ENCODE measurements at regions not wholly inside any gene's neighbourhood (a gene's known extent, or its start where the extent isn't known, plus 50 kb on each side); places are given as distances from the start of the nearest gene placed in this dataset.
"Not testable (repeated sequence)": the region's sequence is repeated elsewhere in the genome, so short reads cannot be mapped to it uniquely, and the experiment has no call there.

DNA sequence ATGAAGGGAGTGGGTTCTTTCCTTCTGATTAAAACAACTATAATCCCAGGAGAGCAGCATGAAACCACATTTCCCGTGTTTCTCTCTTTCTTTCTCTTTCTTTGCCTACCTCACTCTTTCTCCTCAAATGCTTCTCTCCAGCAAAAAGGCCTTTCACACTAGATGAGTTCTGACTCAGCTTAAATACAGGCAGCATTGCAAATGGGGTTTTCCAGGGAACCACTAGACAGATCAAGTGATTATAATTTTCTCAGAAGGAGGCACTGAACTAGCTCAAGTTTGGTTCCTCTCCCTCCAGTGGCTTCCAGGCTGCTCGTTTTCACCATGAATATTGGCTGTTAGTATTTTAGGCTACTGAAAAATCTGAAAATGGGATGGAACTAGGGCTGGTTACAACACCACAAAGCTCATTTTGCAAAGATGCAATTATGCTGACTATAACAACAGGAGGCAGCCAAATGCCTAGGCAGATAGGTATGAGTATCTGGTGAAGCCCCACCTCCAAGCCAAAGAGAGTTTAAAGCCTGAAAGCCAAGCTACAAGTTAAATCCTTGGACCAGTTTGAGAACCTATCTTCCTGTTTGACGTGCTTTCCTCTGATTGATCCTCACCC is 260.0 kb downstream of the MMUT start:
- no peak overlapping the region for H3K4me3 ChIP-seq (ENCODE audit: low read depth, low read length)
- in situ Hi-C loops (cut with HindIII; ENCODE audit: low sequenced_read_pairs): no loop called here
- DNase-seq (ENCODE audit: low read depth, low spot score): no peak
- TF ChIP-seq, protein P1, sequence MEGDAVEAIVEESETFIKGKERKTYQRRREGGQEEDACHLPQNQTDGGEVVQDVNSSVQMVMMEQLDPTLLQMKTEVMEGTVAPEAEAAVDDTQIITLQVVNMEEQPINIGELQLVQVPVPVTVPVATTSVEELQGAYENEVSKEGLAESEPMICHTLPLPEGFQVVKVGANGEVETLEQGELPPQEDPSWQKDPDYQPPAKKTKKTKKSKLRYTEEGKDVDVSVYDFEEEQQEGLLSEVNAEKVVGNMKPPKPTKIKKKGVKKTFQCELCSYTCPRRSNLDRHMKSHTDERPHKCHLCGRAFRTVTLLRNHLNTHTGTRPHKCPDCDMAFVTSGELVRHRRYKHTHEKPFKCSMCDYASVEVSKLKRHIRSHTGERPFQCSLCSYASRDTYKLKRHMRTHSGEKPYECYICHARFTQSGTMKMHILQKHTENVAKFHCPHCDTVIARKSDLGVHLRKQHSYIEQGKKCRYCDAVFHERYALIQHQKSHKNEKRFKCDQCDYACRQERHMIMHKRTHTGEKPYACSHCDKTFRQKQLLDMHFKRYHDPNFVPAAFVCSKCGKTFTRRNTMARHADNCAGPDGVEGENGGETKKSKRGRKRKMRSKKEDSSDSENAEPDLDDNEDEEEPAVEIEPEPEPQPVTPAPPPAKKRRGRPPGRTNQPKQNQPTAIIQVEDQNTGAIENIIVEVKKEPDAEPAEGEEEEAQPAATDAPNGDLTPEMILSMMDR (IDR thresholded peaks at IDR 0.05; ENCODE audit: low read depth, low read length): no peak

DNA sequence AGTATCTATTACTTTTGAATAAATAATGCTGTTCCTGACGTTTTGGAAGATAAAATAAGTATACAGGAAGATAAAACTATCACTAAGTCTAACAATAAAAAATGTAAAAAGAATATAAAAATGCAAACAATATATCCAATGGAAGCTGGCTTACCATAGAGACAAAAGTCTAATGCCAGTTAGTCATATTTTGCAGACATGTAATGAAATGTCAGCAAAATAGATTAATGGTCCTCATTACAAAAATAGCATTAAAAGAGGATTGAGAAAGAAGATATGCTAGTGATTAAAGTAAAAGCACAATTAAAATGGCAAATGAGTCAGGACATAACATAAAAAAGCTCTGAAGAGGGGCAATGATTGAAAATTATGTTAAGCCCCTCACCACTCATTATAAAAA is 265.0 kb downstream of the MMUT start:
- DNase-seq (ENCODE audit: low read depth, low spot score): no peak

DNA sequence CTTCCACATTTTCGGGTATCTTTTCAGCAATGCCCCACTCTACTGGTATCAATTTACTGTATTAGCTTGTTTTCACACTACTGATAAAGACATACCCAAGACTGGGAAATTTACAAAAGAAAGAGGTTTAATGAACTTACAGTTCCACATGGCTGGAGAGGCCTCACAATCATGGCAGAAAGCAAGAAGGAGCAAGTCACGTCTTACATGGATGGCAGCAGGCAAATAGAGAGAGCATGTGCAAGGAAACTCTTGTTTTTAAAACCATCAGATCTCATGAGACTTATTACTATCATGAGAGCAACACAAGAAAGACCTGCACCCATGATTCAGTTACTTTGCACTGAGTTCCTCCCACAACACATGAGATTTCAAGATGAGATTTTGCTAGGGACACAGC is 300.7 kb downstream of the MMUT start:
- in situ Hi-C loops (cut with HindIII; ENCODE audit: low sequenced_read_pairs); H3K4me3 ChIP-seq (ENCODE audit: low read depth, low read length); DNase-seq (ENCODE audit: low read depth, low spot score): not testable (repeated sequence)

More for the DNA sequence above, 265.0 kb downstream of the MMUT start:
- TF ChIP-seq, protein P1 (IDR thresholded peaks at IDR 0.05; ENCODE audit: low read depth, low read length): no peak
- in situ Hi-C loops (cut with HindIII; ENCODE audit: low sequenced_read_pairs): no loop called here
- H3K4me3 ChIP-seq (ENCODE audit: low read depth, low read length): no peak overlapping the region

DNA sequence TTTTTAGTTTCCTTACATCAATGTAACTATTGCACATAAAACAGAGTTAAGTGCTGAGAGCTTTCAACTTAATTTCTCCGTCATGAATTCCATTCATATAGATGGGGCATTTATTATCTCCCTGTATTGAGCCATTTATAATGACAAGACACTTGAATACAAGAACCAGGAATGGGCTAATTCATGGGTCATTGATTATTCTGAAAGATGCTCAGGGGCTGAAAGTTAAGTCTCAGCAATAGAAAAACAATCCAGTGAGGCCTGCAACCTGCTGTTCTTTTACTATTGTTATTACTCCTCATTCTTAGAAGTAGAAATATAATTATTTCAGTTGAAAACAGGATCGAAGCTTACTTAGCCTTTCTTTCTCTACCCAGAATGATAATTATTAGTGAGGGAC is 307.7 kb downstream of the MMUT start:
- in situ Hi-C loops (cut with HindIII; ENCODE audit: low sequenced_read_pairs): no loop called here
- DNase-seq (ENCODE audit: low read depth, low spot score): no peak
- no peak overlapping the region for H3K4me3 ChIP-seq (ENCODE audit: low read depth, low read length)
- TF ChIP-seq, protein P1 (IDR thresholded peaks at IDR 0.05; ENCODE audit: low read depth, low read length): no peak

DNA sequence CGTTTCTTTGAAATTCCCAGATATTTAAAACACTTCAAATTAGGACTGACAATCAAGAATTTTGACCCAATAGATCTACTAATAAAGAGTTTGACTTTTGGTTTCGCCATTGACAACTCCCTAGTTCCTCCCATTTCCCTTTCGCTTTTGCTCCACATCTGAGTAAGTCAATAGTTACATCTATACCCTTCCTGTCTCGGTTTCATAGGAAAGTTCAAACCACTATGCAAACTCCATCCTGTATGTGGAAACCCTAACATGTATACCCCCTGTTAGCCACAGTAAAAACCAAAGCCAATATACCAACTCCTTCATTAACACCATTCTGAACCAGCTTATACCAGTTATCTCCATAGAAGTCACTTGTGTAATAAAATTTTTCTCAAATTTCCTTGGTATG is 311.1 kb downstream of the MMUT start:
- TF ChIP-seq, protein P1 (IDR thresholded peaks at IDR 0.05; ENCODE audit: low read depth, low read length): no peak
- in situ Hi-C loops (cut with HindIII; ENCODE audit: low sequenced_read_pairs): no loop called here

DNA sequence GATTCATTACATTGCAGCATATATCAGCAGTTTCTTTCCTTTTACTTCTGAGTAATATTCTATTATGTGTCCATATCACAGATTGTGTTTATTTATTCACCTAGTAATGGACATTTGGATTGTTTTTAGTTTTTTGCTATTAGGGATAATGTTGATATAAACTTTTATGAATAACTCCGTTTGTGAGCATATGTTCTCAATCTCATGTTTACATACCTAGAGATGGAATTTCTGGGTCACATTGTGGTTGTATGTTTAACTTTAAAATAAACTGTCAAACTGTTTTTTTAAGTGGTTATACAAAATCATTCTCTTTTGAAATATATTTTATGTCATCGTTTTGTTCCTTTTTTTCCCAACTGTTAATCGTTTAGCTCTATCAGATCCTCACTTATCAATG is 311.6 kb downstream of the MMUT start:
- TF ChIP-seq, protein P1 (IDR thresholded peaks at IDR 0.05; ENCODE audit: low read depth, low read length): no peak
- peak; percentile 3 for DNase-seq (ENCODE audit: low read depth, low spot score)
- H3K4me3 ChIP-seq (ENCODE audit: low read depth, low read length): no peak overlapping the region
- in situ Hi-C loops (cut with HindIII; ENCODE audit: low sequenced_read_pairs): no loop called here

More for the DNA sequence above, 311.1 kb downstream of the MMUT start:
- DNase-seq (ENCODE audit: low read depth, low spot score): no peak
- H3K4me3 ChIP-seq (ENCODE audit: low read depth, low read length): no peak overlapping the region

DNA sequence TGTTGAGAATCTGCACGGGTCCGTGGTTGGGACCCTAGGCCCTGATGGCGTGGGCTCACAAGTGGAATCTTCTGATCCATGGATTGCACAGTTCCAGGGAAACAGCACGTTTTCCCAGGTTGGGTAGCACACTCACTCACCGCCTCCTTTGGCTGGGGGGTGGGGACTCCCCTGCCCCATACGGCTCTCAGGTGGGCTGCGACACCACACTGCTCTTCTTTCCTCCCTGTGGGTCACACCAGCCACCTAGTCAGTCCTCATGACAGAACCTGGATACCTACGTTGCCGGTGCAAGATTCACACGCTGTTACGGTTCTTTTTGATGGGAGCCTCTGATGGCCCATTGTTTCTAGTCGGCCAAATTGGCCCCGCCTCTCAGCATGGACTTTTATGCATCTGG is 312.0 kb downstream of the MMUT start:
- H3K4me3 ChIP-seq (ENCODE audit: low read depth, low read length): no peak overlapping the region
- TF ChIP-seq, protein P1 (IDR thresholded peaks at IDR 0.05; ENCODE audit: low read depth, low read length): no peak
- no peak for DNase-seq (ENCODE audit: low read depth, low spot score)
- in situ Hi-C loops (cut with HindIII; ENCODE audit: low sequenced_read_pairs): no loop called here

All from astrocyte of the spinal cord (primary cell).